SK-N-SH (cell line): ENCODE measurements at regions not wholly inside any gene's neighbourhood (a gene's known extent, or its start where the extent isn't known, plus 50 kb on each side); places are given as distances from the start of the nearest gene placed in this dataset.

Experiments used
- CTCF ChIA-PET: fragments of 300-600, 350-600 bp; formaldehyde crosslinking; extraction: SDS; loops from one replicate; lab custom pipeline; 2021; lab: Yijun Ruan, JAX
- POLR2A ChIA-PET: fragments of 350-600 bp; sonication (Branson Sonifier 250); formaldehyde crosslinking; extraction: SDS; loops from one replicate; lab custom pipeline; 2020; ENCODE audit warnings: antibody characterized with exemption, inconsistent platforms; lab: Yijun Ruan, JAX
- DNase-seq: peaks from one replicate; pipeline ENCODE4 v3.0.0; 2012
- H2AFZ ChIP-seq: fragments of 200-600 bp; sonication (generic); 2 replicates; pipeline ENCODE4 v1.8.1; 2016; ENCODE audit warnings: antibody characterized with exemption, mild to moderate bottlenecking, low read depth
- H3F3A ChIP-seq: fragments of 200-600 bp; sonication (generic); replicated peaks from 2 replicates; pipeline ENCODE3; 2016; ENCODE audit warnings: antibody characterized with exemption, mild to moderate bottlenecking; ENCODE audit not compliant: insufficient read depth
- H3K27ac ChIP-seq, 2 experiments: fragments of 200-500 bp in 1 of 2; fragments of 200-600 bp in 1 of 2; sonication (Bioruptor generic) in 1 of 2; sonication (generic), shearing (Covaris generic) in 1 of 2; 2 replicates each; pipeline versions ENCODE4 v1.5.1 to v1.6.1; 2014 to 2016; ENCODE audit warnings: low read depth in 2 of 2, inconsistent platforms in 1 of 2, low read length in 1 of 2, mild to moderate bottlenecking in 1 of 2, mixed read lengths in 1 of 2
- H3K27me3 ChIP-seq: fragments of 200-600 bp; sonication (generic), shearing (Covaris generic); 2 replicates; pipeline ENCODE4 v1.6.1; 2016; ENCODE audit warnings: mixed run types; ENCODE audit not compliant: insufficient read depth
- H3K36me3 ChIP-seq, 2 experiments: fragments of 200-500 bp in 1 of 2; fragments of 200-600 bp in 1 of 2; sonication (Bioruptor generic) in 1 of 2; sonication (generic) in 1 of 2; replicated peaks in 1 of 2; 2 replicates each; pipeline versions ENCODE3 to v1.5.1; 2014 to 2016; ENCODE audit warnings: low read length in 1 of 2, mild to moderate bottlenecking in 1 of 2; ENCODE audit not compliant: insufficient read depth in 2 of 2, control insufficient read depth in 1 of 2
- H3K4me1 ChIP-seq, 2 experiments: fragments of 200-500 bp in 1 of 2; fragments of 200-600 bp in 1 of 2; sonication (Bioruptor generic) in 1 of 2; sonication (generic), shearing (Covaris generic) in 1 of 2; 2 replicates each; pipeline versions ENCODE4 v1.5.1 to v1.6.1; 2014 to 2016; ENCODE audit warnings: low read depth in 1 of 2, low read length in 1 of 2, mixed run types in 1 of 2; ENCODE audit not compliant: insufficient read depth in 2 of 2, control insufficient read depth in 1 of 2
- H3K4me2 ChIP-seq: fragments of 200-600 bp; sonication (generic), shearing (Covaris generic); 2 replicates; pipeline ENCODE4 v1.6.1; 2017; ENCODE audit warnings: mixed run types
- H3K4me3 ChIP-seq, 2 experiments: fragments of 200-500 bp in 1 of 2; fragments of 200-600 bp in 1 of 2; sonication (Bioruptor generic) in 1 of 2; sonication (generic), shearing (Covaris generic) in 1 of 2; 2 replicates each; pipeline versions ENCODE4 v1.5.1 to v1.8.1; 2014 to 2016; ENCODE audit warnings: low read depth in 2 of 2, inconsistent platforms in 1 of 2, low read length in 1 of 2, mild to moderate bottlenecking in 1 of 2, mixed read lengths in 1 of 2, moderate library complexity in 1 of 2
- H3K79me2 ChIP-seq: fragments of 200-600 bp; sonication (generic); 2 replicates; pipeline ENCODE4 v1.8.1; 2017; ENCODE audit warnings: mild to moderate bottlenecking; ENCODE audit not compliant: insufficient read depth
- H3K9ac ChIP-seq: fragments of 200-600 bp; sonication (generic); 2 replicates; pipeline ENCODE4 v1.6.1; 2017; ENCODE audit warnings: mixed run types
- H3K9me2 ChIP-seq: fragments of 200-600 bp; sonication (generic); 2 replicates; pipeline ENCODE4 v1.6.1; 2017; ENCODE audit warnings: mixed run types
- H3K9me3 ChIP-seq: fragments of 200-600 bp; sonication (generic); 2 replicates; pipeline ENCODE4 v1.6.1; 2017; ENCODE audit warnings: mixed run types, mild to moderate bottlenecking, moderate library complexity
- H4K20me1 ChIP-seq: fragments of 200-600 bp; sonication (generic); 2 replicates; pipeline ENCODE4 v1.6.1; 2017; ENCODE audit warnings: mild to moderate bottlenecking, mixed run types; ENCODE audit not compliant: insufficient read depth
- CHD2 ChIP-seq: fragments of 150-350 bp; IDR thresholded peaks from 2 replicates; pipeline ENCODE4 v1.6.1; 2018; ENCODE audit warnings: low read length; ENCODE audit not compliant: partially characterized antibody
- FOSL2 ChIP-seq: IDR thresholded peaks from 2 replicates; pipeline ENCODE4 v1.4.0; 2012; ENCODE audit warnings: low read depth, mild to moderate bottlenecking, moderate library complexity, borderline replicate concordance
- NRF1 ChIP-seq: IDR thresholded peaks from 2 replicates; pipeline ENCODE4 v1.6.1; 2012; ENCODE audit warnings: low read depth, mild to moderate bottlenecking, low read length
- POLR2AphosphoS5 ChIP-seq: IDR thresholded peaks from 2 replicates; pipeline ENCODE4 v1.6.1; 2012; ENCODE audit warnings: low read depth, low read length
- RAD21 ChIP-seq: IDR thresholded peaks from 2 replicates; pipeline ENCODE4 v1.6.1; 2012; ENCODE audit warnings: mild to moderate bottlenecking, low read length
- RCOR1 ChIP-seq: fragments of 150-350 bp; IDR thresholded peaks from 2 replicates; pipeline ENCODE4 v1.6.1; 2017; ENCODE audit warnings: antibody characterized with exemption, low read length
- RFX5 ChIP-seq: IDR thresholded peaks from 2 replicates; pipeline ENCODE4 v1.6.1; 2012; ENCODE audit warnings: mild to moderate bottlenecking, improper control_type of control experiment, low read length
- RXRA ChIP-seq: IDR thresholded peaks from 2 replicates; pipeline ENCODE4 v1.4.0; 2012; ENCODE audit warnings: low read depth, mild to moderate bottlenecking, borderline replicate concordance
- SIN3A ChIP-seq: IDR thresholded peaks from 2 replicates; pipeline ENCODE4 v1.6.1; 2012; ENCODE audit warnings: low read depth, mild to moderate bottlenecking, low read length, moderate library complexity, borderline replicate concordance
- SMC3 ChIP-seq: IDR thresholded peaks from 2 replicates; pipeline ENCODE4 v1.6.1; 2012; ENCODE audit warnings: low read depth, low read length, improper control_type of control experiment
- TAF1 ChIP-seq: IDR thresholded peaks from 2 replicates; pipeline ENCODE4 v1.6.1; 2012; ENCODE audit warnings: low read depth, mild to moderate bottlenecking, low read length, moderate library complexity, borderline replicate concordance
- TCF12 ChIP-seq: IDR thresholded peaks from 2 replicates; pipeline ENCODE4 v1.4.0; 2012
- YY1 ChIP-seq: IDR thresholded peaks from 2 replicates; pipeline ENCODE4 v1.4.0; 2012; ENCODE audit warnings: low read depth, mild to moderate bottlenecking
- ZBTB33 ChIP-seq: IDR thresholded peaks from 2 replicates; pipeline ENCODE4 v1.4.0; 2012; ENCODE audit warnings: low read depth, borderline replicate concordance
- WGBS: methylation state at CpG from one replicate; pipeline ENCODE4 v1.1.6; 2017; ENCODE audit warnings: low lambda C conversion rate; 5-methylcytosine and 5-hydroxymethylcytosine counted together
- TF ChIP-seq, protein P1 (sequence below): fragments of 200-600 bp; sonication (generic); IDR thresholded peaks from 2 replicates; pipeline ENCODE4 v1.6.1; 2017; ENCODE audit warnings: antibody characterized with exemption, mild to moderate bottlenecking, moderate library complexity
- TF ChIP-seq, protein P2 (sequence below): fragments of 150-350 bp; IDR thresholded peaks from 2 replicates; pipeline ENCODE4 v1.6.1; 2016; ENCODE audit warnings: mild to moderate bottlenecking, low read depth, low read length
- TF ChIP-seq, protein P3 (sequence below): IDR thresholded peaks from 2 replicates; pipeline ENCODE4; 2012

GRCh38 chr6:156058356-156058755 lies 602.7 kb upstream of the NOX3 start:
- Histone ChIP-seq H3K4me1 (no peaks in the 10 kb centered on the region), H3K27me3 (no peaks in the 10 kb centered on the region), H3K9me3 (no peaks in the 10 kb centered on the region), H2AFZ (no peak overlapping the region), H3K9me2 (no peaks in the 10 kb centered on the region), H3K27ac (no peak overlapping the region), H3K4me3 (no peak overlapping the region), H3K79me2 (no peaks in the 10 kb centered on the region), H3K9ac (no peak overlapping the region)
- DNase-seq, result no peak
- CTCF ChIA-PET, result no interaction called here
- 96% methylated on average over 2 of the region's 2 CpGs for WGBS
- no peak for TF ChIP-seq RFX5
- TF ChIP-seq, protein P1, sequence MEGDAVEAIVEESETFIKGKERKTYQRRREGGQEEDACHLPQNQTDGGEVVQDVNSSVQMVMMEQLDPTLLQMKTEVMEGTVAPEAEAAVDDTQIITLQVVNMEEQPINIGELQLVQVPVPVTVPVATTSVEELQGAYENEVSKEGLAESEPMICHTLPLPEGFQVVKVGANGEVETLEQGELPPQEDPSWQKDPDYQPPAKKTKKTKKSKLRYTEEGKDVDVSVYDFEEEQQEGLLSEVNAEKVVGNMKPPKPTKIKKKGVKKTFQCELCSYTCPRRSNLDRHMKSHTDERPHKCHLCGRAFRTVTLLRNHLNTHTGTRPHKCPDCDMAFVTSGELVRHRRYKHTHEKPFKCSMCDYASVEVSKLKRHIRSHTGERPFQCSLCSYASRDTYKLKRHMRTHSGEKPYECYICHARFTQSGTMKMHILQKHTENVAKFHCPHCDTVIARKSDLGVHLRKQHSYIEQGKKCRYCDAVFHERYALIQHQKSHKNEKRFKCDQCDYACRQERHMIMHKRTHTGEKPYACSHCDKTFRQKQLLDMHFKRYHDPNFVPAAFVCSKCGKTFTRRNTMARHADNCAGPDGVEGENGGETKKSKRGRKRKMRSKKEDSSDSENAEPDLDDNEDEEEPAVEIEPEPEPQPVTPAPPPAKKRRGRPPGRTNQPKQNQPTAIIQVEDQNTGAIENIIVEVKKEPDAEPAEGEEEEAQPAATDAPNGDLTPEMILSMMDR, result no peak
- TF ChIP-seq, protein P2, sequence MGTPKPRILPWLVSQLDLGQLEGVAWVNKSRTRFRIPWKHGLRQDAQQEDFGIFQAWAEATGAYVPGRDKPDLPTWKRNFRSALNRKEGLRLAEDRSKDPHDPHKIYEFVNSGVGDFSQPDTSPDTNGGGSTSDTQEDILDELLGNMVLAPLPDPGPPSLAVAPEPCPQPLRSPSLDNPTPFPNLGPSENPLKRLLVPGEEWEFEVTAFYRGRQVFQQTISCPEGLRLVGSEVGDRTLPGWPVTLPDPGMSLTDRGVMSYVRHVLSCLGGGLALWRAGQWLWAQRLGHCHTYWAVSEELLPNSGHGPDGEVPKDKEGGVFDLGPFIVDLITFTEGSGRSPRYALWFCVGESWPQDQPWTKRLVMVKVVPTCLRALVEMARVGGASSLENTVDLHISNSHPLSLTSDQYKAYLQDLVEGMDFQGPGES, result no peak
- no peak for TF ChIP-seq RAD21
- TF ChIP-seq, protein P3, sequence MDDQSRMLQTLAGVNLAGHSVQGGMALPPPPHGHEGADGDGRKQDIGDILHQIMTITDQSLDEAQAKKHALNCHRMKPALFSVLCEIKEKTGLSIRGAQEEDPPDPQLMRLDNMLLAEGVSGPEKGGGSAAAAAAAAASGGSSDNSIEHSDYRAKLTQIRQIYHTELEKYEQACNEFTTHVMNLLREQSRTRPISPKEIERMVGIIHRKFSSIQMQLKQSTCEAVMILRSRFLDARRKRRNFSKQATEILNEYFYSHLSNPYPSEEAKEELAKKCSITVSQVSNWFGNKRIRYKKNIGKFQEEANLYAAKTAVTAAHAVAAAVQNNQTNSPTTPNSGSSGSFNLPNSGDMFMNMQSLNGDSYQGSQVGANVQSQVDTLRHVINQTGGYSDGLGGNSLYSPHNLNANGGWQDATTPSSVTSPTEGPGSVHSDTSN, result no peak
- TF ChIP-seq, all 33 proteins: peak for 0
- H3K36me3 ChIP-seq, result no peaks in the 10 kb centered on the region
- no peak overlapping the region for H3K4me2 ChIP-seq
- H4K20me1 ChIP-seq, result no peaks in the 10 kb centered on the region
- POLR2A ChIA-PET, result no interaction called here
- no peaks in the 10 kb centered on the region for H3F3A ChIP-seq

DNA sequence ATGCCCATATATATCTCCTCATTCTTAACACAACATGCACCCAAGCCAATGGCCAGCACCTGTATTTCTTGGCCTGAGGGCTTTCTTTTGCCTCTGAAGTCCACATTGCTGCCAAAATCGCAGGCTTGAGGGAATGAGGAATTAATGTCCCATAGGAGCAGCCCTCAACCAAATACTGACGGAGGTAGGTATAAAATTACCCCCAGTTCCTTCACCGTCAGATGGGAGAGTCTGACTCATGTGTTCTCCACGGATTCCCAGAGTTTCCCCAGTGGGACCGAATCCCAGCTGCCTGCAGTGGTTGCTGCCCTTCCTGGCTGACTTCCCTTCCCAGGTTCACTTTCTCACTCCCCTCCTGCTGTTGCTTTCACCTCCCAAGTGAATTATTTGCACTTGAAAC lies 602.2 kb upstream of the NOX3 start:
- Histone ChIP-seq H3K4me1 (no peaks in the 10 kb centered on the region), H3K9me3 (no peaks in the 10 kb centered on the region), H2AFZ (no peak overlapping the region), H3K9me2 (no peaks in the 10 kb centered on the region), H3K4me3 (no peak overlapping the region), H3K9ac (no peak overlapping the region), H3K27me3 (no peaks in the 10 kb centered on the region), H3K36me3 (no peaks in the 10 kb centered on the region), H3K4me2 (no peak overlapping the region), H4K20me1 (no peaks in the 10 kb centered on the region), H3K79me2 (no peaks in the 10 kb centered on the region), H3K27ac (no peak overlapping the region), H3F3A (no peaks in the 10 kb centered on the region)
- 52% methylated on average over 5 of the region's 5 CpGs for WGBS
- ChIA-PET CTCF (no interaction called here), POLR2A (no interaction called here)
- TF ChIP-seq RXRA (no peak), RCOR1 (no peak), TAF1 (no peak), YY1 (no peak), FOSL2 (no peak), ZBTB33 (no peak), NRF1 (no peak), POLR2AphosphoS5 (no peak), CHD2 (no peak), TCF12 (no peak), SIN3A (no peak), SMC3 (no peak)
- no peak for DNase-seq
